ENCODE measurements at regions not wholly inside any gene's neighbourhood (a gene's known extent, or its start where the extent isn't known, plus 50 kb on each side); places are given as distances from the start of the nearest gene placed in this dataset.

- Histone ChIP-seq H3K27me3 (ENCODE audit: low read depth) (no peaks in the 10 kb centered on the region), H3K4me3 (no peak overlapping the region), H3K27ac (no peak overlapping the region), H3K9me3 (no peaks in the 10 kb centered on the region), H3K4me1 (no peaks in the 10 kb centered on the region), H3K36me3 (no peaks in the 10 kb centered on the region)
- no peak for ATAC-seq
- intact Hi-C loops (cut with DNase I), result no loop called here
- no peak for DNase-seq
- no peak for TF ChIP-seq CTCF (IDR thresholded peaks at IDR 0.05)
These were observed 1296.8 kb upstream of the CDH6 start for GRCh38 chr5:29896646-29897045.

GRCh38 chr5:29894668-29895067 is 1298.8 kb upstream of the CDH6 start:
- Histone ChIP-seq H3K4me3 (no peak overlapping the region), H3K36me3 (no peaks in the 10 kb centered on the region), H3K27ac (no peak overlapping the region), H3K27me3 (ENCODE audit: low read depth) (no peaks in the 10 kb centered on the region), H3K4me1 (no peaks in the 10 kb centered on the region), H3K9me3 (no peaks in the 10 kb centered on the region)
- no peak for DNase-seq
- TF ChIP-seq CTCF (IDR thresholded peaks at IDR 0.05), result no peak
- ATAC-seq, result no peak
- intact Hi-C loops (cut with DNase I), result no loop called here

DNA sequence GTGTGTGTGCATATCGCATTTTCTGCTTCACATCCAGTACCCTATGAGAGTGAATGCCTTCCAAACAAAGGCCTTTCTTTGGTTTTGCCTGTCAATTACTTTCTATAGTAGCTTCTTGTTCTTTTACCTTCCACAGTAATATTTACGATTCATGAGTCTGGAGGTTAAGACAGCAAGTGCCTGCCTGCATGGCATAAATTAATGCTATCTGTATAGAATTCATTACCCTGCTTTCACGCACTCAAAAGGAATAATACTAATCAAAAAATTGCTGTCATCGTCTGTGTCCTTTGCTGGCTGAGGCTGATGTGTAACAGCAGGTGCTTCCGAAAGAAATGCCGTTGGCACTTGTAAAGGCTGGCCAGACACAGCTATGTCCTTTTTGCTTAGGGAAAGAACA is 1304.4 kb upstream of the CDH6 start:
- DNase-seq (no peak), ATAC-seq (no peak)
- Histone ChIP-seq H3K4me3 (no peak overlapping the region), H3K27me3 (ENCODE audit: low read depth) (no peaks in the 10 kb centered on the region), H3K36me3 (no peaks in the 10 kb centered on the region), H3K4me1 (no peaks in the 10 kb centered on the region), H3K9me3 (no peaks in the 10 kb centered on the region), H3K27ac (no peak overlapping the region)
- TF ChIP-seq CTCF (IDR thresholded peaks at IDR 0.05), result no peak
- intact Hi-C loops (cut with DNase I), result no loop called here

DNA sequence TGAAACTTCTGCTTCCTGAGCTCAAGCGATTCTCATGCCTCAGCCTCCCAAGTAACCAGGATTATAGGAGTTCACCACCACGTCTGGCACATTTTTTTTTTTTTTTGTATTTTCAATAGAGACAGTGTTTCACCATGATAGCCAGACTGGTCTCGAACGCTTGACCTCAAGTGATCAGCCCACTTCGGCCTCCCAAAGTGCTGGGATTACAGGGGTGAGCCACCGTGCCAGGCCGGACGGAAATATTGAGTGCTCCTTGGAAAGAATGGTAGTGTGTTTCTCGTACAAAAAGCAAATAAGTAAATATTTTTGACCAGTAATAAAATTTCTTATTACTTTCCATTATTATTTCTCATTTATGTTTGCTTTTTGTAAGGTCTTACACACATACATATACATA is 1307.9 kb upstream of the CDH6 start:
- TF ChIP-seq CTCF (IDR thresholded peaks at IDR 0.05), result no peak

DNA sequence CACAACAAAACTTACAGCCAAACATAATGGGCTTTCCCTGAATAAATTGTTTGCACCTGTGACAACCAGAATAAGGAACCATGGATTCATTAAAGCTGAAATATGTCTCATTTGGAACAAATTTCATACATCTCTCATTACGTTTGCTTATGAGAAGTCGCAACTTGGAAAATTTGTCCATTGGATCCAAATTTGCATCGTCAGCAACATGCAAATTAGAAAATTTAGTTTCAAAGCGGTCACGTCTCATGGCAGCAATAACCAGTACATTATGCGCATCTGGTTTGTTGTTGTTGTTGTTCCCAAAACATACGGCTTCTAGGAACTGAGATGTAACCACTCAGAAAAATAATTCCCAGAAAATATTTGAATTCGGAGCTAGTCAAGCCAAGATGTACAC is 1311.5 kb upstream of the CDH6 start:
- TF ChIP-seq CTCF (IDR thresholded peaks at IDR 0.05), result no peak
- DNase-seq (no peak), ATAC-seq (no peak)
- no peak overlapping the region for H3K27ac ChIP-seq
- no peak overlapping the region for H3K4me3 ChIP-seq
- no peaks in the 10 kb centered on the region for H3K36me3 ChIP-seq
- H3K9me3 ChIP-seq, result no peaks in the 10 kb centered on the region
- H3K4me1 ChIP-seq, result no peaks in the 10 kb centered on the region
- H3K27me3 ChIP-seq (ENCODE audit: low read depth), result no peaks in the 10 kb centered on the region
- intact Hi-C loops (cut with DNase I), result no loop called here

More for the DNA sequence above, 1307.9 kb upstream of the CDH6 start:
- Histone ChIP-seq H3K27ac (no peak overlapping the region), H3K4me1 (no peaks in the 10 kb centered on the region), H3K9me3 (no peaks in the 10 kb centered on the region), H3K4me3 (no peak overlapping the region), H3K27me3 (ENCODE audit: low read depth) (no peaks in the 10 kb centered on the region), H3K36me3 (no peaks in the 10 kb centered on the region)
- ATAC-seq (no peak), DNase-seq (no peak)
- intact Hi-C loops (cut with DNase I), result no loop called here

DNA sequence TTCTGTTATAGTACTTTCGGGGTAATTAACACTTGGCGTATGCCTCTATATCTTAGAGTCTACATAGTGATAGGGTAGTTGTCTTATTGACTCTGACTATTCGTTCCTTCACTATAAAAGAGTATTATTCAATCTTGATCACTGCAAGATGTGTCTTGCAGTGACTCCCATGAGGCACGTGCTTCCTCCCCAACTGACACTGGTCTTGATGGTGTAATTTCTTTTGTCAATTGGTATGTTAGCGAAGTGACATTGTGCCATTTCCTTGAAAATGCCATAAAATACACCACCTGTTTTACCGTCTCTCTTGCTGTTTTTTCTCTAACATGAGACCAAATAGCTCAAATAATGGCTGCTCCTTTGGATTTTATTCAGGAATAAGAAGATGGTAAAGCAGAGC is 1314.1 kb upstream of the CDH6 start:
- Histone ChIP-seq H3K36me3 (no peaks in the 10 kb centered on the region), H3K27ac (no peak overlapping the region), H3K4me3 (no peak overlapping the region), H3K9me3 (no peaks in the 10 kb centered on the region), H3K4me1 (no peaks in the 10 kb centered on the region), H3K27me3 (ENCODE audit: low read depth) (no peaks in the 10 kb centered on the region)
- ATAC-seq, result no peak
- no peak for TF ChIP-seq CTCF (IDR thresholded peaks at IDR 0.05)
- no peak for DNase-seq
- intact Hi-C loops (cut with DNase I), result no loop called here
